ENCODE measurements at regions not wholly inside any gene's neighbourhood (a gene's known extent, or its start where the extent isn't known, plus 50 kb on each side); places are given as distances from the start of the nearest gene placed in this dataset.
A peak's percentile ranks its signal among the peaks of the same experiment; 100 is the strongest.
"Not testable (repeated sequence)": the region's sequence is repeated elsewhere in the genome, so short reads cannot be mapped to it uniquely, and the experiment has no call there.

- no peak for TF ChIP-seq SPI1 (IDR thresholded peaks at IDR 0.05; ENCODE audit: low read depth, low read length)
- TF ChIP-seq TAF1 (IDR thresholded peaks at IDR 0.05; ENCODE audit: low read depth, low read length) = no peak
- TF ChIP-seq POU2F2 (IDR thresholded peaks at IDR 0.05; ENCODE audit: low read depth, low read length) = no peak
- TF ChIP-seq POLR2A (IDR thresholded peaks at IDR 0.05; ENCODE audit: low read depth, low read length) = no peak
- no peak for TF ChIP-seq PAX5 (IDR thresholded peaks at IDR 0.05; ENCODE audit: insufficient read depth, low read length, severe bottlenecking)
- no peak for TF ChIP-seq POLR2AphosphoS5 (IDR thresholded peaks at IDR 0.05; ENCODE audit: low read depth, low read length)
- FAIRE-seq (no peak), DNase-seq (ENCODE audit: insufficient read length, low spot score) (no peak)
Measured at GRCh38 chr11:42996421-42997307, 315.1 kb upstream of the API5 start.

GRCh38 chr11:43004879-43005278 is 306.9 kb upstream of the API5 start:
- not testable (repeated sequence) for FAIRE-seq

DNA sequence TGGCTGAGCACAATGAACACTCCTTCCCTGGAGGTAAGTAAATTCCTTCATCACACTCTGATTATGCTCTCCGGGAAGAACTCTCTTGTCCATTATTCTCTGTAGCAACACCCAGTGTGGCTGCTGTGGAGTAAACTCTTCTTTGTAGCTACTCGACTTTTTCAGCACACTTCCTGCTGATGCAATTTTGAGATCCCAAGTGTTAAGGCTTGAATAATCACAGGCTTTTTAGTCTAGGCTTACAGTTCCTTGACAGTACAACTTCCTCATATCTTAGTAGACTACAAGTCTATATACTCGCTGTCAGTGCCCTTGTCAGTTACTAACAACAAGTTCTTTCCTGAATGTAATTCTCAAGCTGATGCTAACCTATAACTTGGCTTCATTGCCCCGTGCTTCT is 301.8 kb upstream of the API5 start:
- no peak for FAIRE-seq
- no peak for TF ChIP-seq SPI1 (IDR thresholded peaks at IDR 0.05; ENCODE audit: low read depth, low read length)
- TF ChIP-seq POLR2AphosphoS5 (IDR thresholded peaks at IDR 0.05; ENCODE audit: low read depth, low read length) = no peak
- TF ChIP-seq PAX5 (IDR thresholded peaks at IDR 0.05; ENCODE audit: insufficient read depth, low read length, severe bottlenecking) = no peak
- no peak for TF ChIP-seq POU2F2 (IDR thresholded peaks at IDR 0.05; ENCODE audit: low read depth, low read length)
- TF ChIP-seq TAF1 (IDR thresholded peaks at IDR 0.05; ENCODE audit: low read depth, low read length) = no peak
- no peak for TF ChIP-seq POLR2A (IDR thresholded peaks at IDR 0.05; ENCODE audit: low read depth, low read length)
- no peak for DNase-seq (ENCODE audit: insufficient read length, low spot score)

More at GRCh38 chr11:43004879-43005278, 306.9 kb upstream of the API5 start:
- not testable (repeated sequence) for DNase-seq (ENCODE audit: insufficient read length, low spot score)

DNA sequence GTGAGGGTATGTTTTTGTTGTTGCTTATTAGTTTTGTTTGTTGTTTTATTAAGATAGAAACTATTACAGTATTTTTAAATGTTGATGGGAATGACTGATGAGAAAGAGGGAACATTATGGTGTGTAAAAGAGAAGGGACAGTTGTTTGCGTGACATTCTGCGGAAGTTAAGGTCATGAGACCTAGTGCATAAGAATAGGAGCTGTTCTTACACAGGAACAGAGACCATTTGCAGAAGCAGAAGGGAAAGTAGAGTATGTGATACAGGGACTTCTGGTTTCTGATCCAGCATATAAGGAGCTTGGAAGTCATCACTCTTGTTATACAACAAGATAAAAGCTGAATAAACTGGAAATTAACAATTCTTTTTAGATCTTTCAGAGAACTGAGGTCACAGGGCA is 299.2 kb upstream of the API5 start:
- FAIRE-seq (no peak), DNase-seq (ENCODE audit: insufficient read length, low spot score) (no peak)
- TF ChIP-seq SPI1 (IDR thresholded peaks at IDR 0.05; ENCODE audit: low read depth, low read length) (no peak), POLR2AphosphoS5 (IDR thresholded peaks at IDR 0.05; ENCODE audit: low read depth, low read length) (no peak)

DNA sequence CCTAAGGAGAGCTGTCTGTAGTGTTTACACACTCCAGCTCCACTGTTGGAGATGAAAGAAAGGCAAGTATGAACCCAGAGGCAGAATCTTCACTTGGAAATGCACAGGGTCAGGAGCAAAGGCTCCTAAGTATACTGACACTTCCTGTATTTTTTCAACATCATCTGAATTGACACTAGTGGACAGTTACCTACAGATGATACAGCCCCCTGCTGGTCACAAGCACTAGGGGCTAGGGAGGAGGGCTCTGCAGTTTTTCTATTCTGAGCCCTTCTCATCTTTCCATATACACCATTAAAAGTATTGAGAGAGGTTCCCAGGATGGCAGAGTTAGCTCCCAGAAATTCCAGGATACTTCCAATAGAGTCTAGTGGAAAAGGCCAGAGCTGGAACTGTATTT is 290.3 kb upstream of the API5 start:
- TF ChIP-seq POLR2AphosphoS5 (IDR thresholded peaks at IDR 0.05; ENCODE audit: low read depth, low read length) (no peak), POLR2A (IDR thresholded peaks at IDR 0.05; ENCODE audit: low read depth, low read length) (no peak), TAF1 (IDR thresholded peaks at IDR 0.05; ENCODE audit: low read depth, low read length) (no peak), POU2F2 (IDR thresholded peaks at IDR 0.05; ENCODE audit: low read depth, low read length) (no peak), PAX5 (IDR thresholded peaks at IDR 0.05; ENCODE audit: insufficient read depth, low read length, severe bottlenecking) (no peak), SPI1 (IDR thresholded peaks at IDR 0.05; ENCODE audit: low read depth, low read length) (0 out of 2 replicates have a peak, but pooled peaks have one; percentile 15)
- FAIRE-seq = no peak
- peak; percentile 2 for DNase-seq (ENCODE audit: insufficient read length, low spot score)

GRCh38 chr11:43034341-43034740 is 277.5 kb upstream of the API5 start:
- no peak for TF ChIP-seq POU2F2 (IDR thresholded peaks at IDR 0.05; ENCODE audit: low read depth, low read length)
- no peak for FAIRE-seq
- DNase-seq (ENCODE audit: insufficient read length, low spot score) = no peak

DNA sequence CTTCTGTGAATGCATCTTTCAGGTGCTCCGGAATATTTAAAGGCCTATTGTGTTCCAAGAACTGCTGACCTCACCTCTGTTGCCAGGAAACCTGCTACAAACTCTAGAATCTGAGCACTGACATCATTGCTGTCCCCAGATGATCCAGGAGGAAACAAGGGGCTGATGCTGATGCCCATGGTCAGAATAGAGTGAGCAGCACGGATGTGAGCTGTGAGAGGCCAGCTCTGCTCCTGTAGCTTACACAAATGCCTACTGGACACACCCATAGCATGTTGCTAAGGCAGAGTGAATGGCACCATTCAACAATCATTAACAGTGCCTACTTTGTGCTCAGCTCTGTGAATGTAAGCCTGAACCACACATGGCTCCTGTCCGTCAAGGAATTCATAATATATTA is 276.7 kb upstream of the API5 start:
- TF ChIP-seq POLR2A (IDR thresholded peaks at IDR 0.05; ENCODE audit: low read depth, low read length) (no peak), PAX5 (IDR thresholded peaks at IDR 0.05; ENCODE audit: insufficient read depth, low read length, severe bottlenecking) (no peak), SPI1 (IDR thresholded peaks at IDR 0.05; ENCODE audit: low read depth, low read length) (no peak), POLR2AphosphoS5 (IDR thresholded peaks at IDR 0.05; ENCODE audit: low read depth, low read length) (no peak), TAF1 (IDR thresholded peaks at IDR 0.05; ENCODE audit: low read depth, low read length) (no peak), POU2F2 (IDR thresholded peaks at IDR 0.05; ENCODE audit: low read depth, low read length) (no peak)
- DNase-seq (ENCODE audit: insufficient read length, low spot score) = no peak
- no peak for FAIRE-seq

GRCh38 chr11:43053638-43054412 is 258.0 kb upstream of the API5 start:
- TF ChIP-seq PAX5 (IDR thresholded peaks at IDR 0.05; ENCODE audit: insufficient read depth, low read length, severe bottlenecking) = no peak
- no peak for TF ChIP-seq TAF1 (IDR thresholded peaks at IDR 0.05; ENCODE audit: low read depth, low read length)
- no peak for TF ChIP-seq SPI1 (IDR thresholded peaks at IDR 0.05; ENCODE audit: low read depth, low read length)
- TF ChIP-seq POLR2AphosphoS5 (IDR thresholded peaks at IDR 0.05; ENCODE audit: low read depth, low read length) = no peak
- no peak for TF ChIP-seq POLR2A (IDR thresholded peaks at IDR 0.05; ENCODE audit: low read depth, low read length)
- no peak for TF ChIP-seq POU2F2 (IDR thresholded peaks at IDR 0.05; ENCODE audit: low read depth, low read length)
- FAIRE-seq (no peak), DNase-seq (ENCODE audit: insufficient read length, low spot score) (no peak)

DNA sequence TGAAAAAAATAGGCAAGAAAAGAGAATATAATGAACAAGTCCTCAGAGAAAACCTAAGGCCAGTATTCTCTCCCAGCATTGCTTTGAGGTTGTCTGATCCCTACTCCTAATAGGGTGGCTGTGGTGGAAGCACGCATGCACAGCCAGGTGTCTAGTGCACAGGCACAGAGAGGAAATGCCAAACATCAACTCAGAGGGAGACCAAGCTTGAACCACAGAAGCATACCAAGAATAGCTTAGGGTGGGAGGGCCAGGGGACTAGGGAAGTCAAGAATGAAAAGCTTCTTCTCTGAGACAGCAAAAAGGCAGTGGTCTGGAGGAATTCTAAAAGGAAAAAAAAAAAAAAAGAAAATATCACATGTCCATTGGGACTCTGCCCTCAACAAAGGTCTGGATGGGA is 244.1 kb upstream of the API5 start:
- FAIRE-seq = no peak
- TF ChIP-seq POU2F2 (IDR thresholded peaks at IDR 0.05; ENCODE audit: low read depth, low read length) (no peak), SPI1 (IDR thresholded peaks at IDR 0.05; ENCODE audit: low read depth, low read length) (no peak), PAX5 (IDR thresholded peaks at IDR 0.05; ENCODE audit: insufficient read depth, low read length, severe bottlenecking) (no peak), TAF1 (IDR thresholded peaks at IDR 0.05; ENCODE audit: low read depth, low read length) (no peak)
- DNase-seq (ENCODE audit: insufficient read length, low spot score) = no peak

DNA sequence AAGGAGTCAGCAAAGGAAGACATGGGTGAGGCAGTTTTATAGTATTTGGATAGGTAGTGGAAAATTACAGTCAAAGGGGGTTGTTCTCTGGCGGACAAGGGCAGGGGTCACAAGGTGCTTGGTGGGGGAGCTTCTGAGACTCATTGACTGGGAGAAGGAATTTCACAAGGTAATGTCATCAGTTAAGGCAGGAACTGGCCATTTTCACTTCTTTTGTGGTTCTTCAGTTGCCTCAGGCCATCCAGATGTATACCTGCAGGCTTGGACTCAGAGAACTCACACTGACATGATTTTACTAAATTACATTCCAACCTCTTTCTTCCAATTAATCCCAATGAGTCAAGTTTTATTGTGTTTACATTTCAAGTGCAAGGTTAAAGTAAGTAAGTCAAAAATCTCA is 240.5 kb upstream of the API5 start:
- FAIRE-seq = no peak
- DNase-seq (ENCODE audit: insufficient read length, low spot score) = no peak
- no peak for TF ChIP-seq POLR2A (IDR thresholded peaks at IDR 0.05; ENCODE audit: low read depth, low read length)
- TF ChIP-seq SPI1 (IDR thresholded peaks at IDR 0.05; ENCODE audit: low read depth, low read length) = no peak
- no peak for TF ChIP-seq TAF1 (IDR thresholded peaks at IDR 0.05; ENCODE audit: low read depth, low read length)
- TF ChIP-seq POLR2AphosphoS5 (IDR thresholded peaks at IDR 0.05; ENCODE audit: low read depth, low read length) = no peak
- no peak for TF ChIP-seq PAX5 (IDR thresholded peaks at IDR 0.05; ENCODE audit: insufficient read depth, low read length, severe bottlenecking)
- TF ChIP-seq POU2F2 (IDR thresholded peaks at IDR 0.05; ENCODE audit: low read depth, low read length) = no peak

Data from GM12891 (cell line).